ENCODE measurements at regions not wholly inside any gene's neighbourhood (a gene's known extent, or its start where the extent isn't known, plus 50 kb on each side); places are given as distances from the start of the nearest gene placed in this dataset.

- TF ChIP-seq CTCF (conservative IDR thresholded peaks at IDR 0.05; ENCODE audit: low read depth, low read length) (no peak), RFX5 (IDR thresholded peaks at IDR 0.05; ENCODE audit: low read depth, low read length) (no peak), POLR2A (IDR thresholded peaks at IDR 0.05; ENCODE audit: low read depth, low read length) (no peak), FOS (IDR thresholded peaks at IDR 0.05; ENCODE audit: low read depth, low read length) (no peak), ELK1 (IDR thresholded peaks at IDR 0.05; ENCODE audit: borderline replicate concordance, low read depth, low read length) (no peak), MAZ (IDR thresholded peaks at IDR 0.05; ENCODE audit: borderline replicate concordance, low read depth, low read length) (no peak), SMC3 (IDR thresholded peaks at IDR 0.05; ENCODE audit: low read depth, low read length) (no peak), BHLHE40 (IDR thresholded peaks at IDR 0.05; ENCODE audit: low read depth, low read length) (no peak), RAD21 (IDR thresholded peaks at IDR 0.05; ENCODE audit: low read length) (no peak), CEBPB (IDR thresholded peaks at IDR 0.05; ENCODE audit: low read depth, low read length) (no peak), MXI1 (IDR thresholded peaks at IDR 0.05; ENCODE audit: borderline replicate concordance, low read depth, low read length) (no peak), MAFK (IDR thresholded peaks at IDR 0.05; ENCODE audit: low read depth, low read length) (no peak), NFE2L2 (IDR thresholded peaks at IDR 0.05; ENCODE audit: low read depth, low read length) (no peak), USF2 (IDR thresholded peaks at IDR 0.05; ENCODE audit: low read depth, low read length) (no peak)
Observed at GRCh38 chr2:21602789-21603188, 479.0 kb downstream of the TDRD15 start.

Data from IMR-90 (cell line).